HepG2 (cell line): ENCODE measurements at regions not wholly inside any gene's neighbourhood (a gene's known extent, or its start where the extent isn't known, plus 50 kb on each side); places are given as distances from the start of the nearest gene placed in this dataset.

Experiments
- JUN ChIP-seq: sonication (generic); formaldehyde crosslinking; IDR thresholded peaks from 2 replicates; pipeline ENCODE4 v1.4.0; 2020; ENCODE audit warnings: mild to moderate bottlenecking, missing genetic modification reagents
- POLR2A ChIP-seq, 2 experiments: IDR thresholded peaks; 2 replicates each; pipeline ENCODE4 v1.6.1; 2011; ENCODE audit warnings: low read depth in 2 of 2, low read length in 2 of 2, mild to moderate bottlenecking in 1 of 2, moderate library complexity in 1 of 2; ENCODE audit not compliant: insufficient read depth in 1 of 2
- ZC3H13 ChIP-seq: sonication (generic); formaldehyde crosslinking; IDR thresholded peaks from 2 replicates; pipeline ENCODE4 v1.8.1; 2023; ENCODE audit warnings: mild to moderate bottlenecking, missing genetic modification reagents, moderate library complexity
- ZNF609 ChIP-seq: sonication (generic); formaldehyde crosslinking; IDR thresholded peaks from 2 replicates; pipeline ENCODE4 v1.4.0; 2020; ENCODE audit warnings: mild to moderate bottlenecking, missing genetic modification reagents, borderline replicate concordance

GRCh38 chr16:80323808-80324195, 217.0 kb upstream of the DYNLRB2 start:
- TF ChIP-seq ZC3H13 (CRISPR knock-in tag) (no peak), JUN (CRISPR knock-in tag) (no peak), ZNF609 (CRISPR knock-in tag) (no peak), POLR2A (IDR thresholded peaks at IDR 0.05; ENCODE audit: insufficient read depth in 1 of 2, low read depth in 2 of 2, low read length in 2 of 2) (no peak)
